ENCODE measurements at regions not wholly inside any gene's neighbourhood (a gene's known extent, or its start where the extent isn't known, plus 50 kb on each side); places are given as distances from the start of the nearest gene placed in this dataset.

- no peak overlapping the region for H3K27ac ChIP-seq
- H3K4me1 ChIP-seq = peaks cover 0 to 3% (median 0%) of the 10 kb centered on the region in 3 donors
- ATAC-seq = no peak
- no peaks in the 10 kb centered on the region for H3K36me3 ChIP-seq
- no peak overlapping the region for H3K4me3 ChIP-seq
- TF ChIP-seq EP300 (IDR thresholded peaks at IDR 0.05) = no peak
- TF ChIP-seq POLR2A (IDR thresholded peaks at IDR 0.05) = no peak
- no peak for TF ChIP-seq CTCF (IDR thresholded peaks at IDR 0.05)
- no peaks in the 10 kb centered on the region for H3K9me3 ChIP-seq
- H3K27me3 ChIP-seq = no peaks in the 10 kb centered on the region
- WGBS, 2 donors (ENCODE audit: low coverage in 1 of 2) = 71 to 73% methylated on average over 3 of the region's 4 CpGs
Measured at GRCh38 chr18:56332371-56332770, 306.0 kb downstream of the TXNL1 start.

GRCh38 chr18:56330366-56331110, 307.9 kb downstream of the TXNL1 start:
- no peak for ATAC-seq
- Histone ChIP-seq H3K9me3 (no peaks in the 10 kb centered on the region), H3K27ac (no peak overlapping the region), H3K4me1 (peaks cover 0 to 14% (median 3%) of the 10 kb centered on the region in 3 donors), H3K4me3 (no peak overlapping the region), H3K27me3 (no peaks in the 10 kb centered on the region), H3K36me3 (no peaks in the 10 kb centered on the region)
- TF ChIP-seq CTCF (IDR thresholded peaks at IDR 0.05) (no peak), EP300 (IDR thresholded peaks at IDR 0.05) (no peak), POLR2AphosphoS5 (IDR thresholded peaks at IDR 0.05) (no peak), POLR2A (IDR thresholded peaks at IDR 0.05) (no peak)
- WGBS, 2 donors (ENCODE audit: low coverage in 1 of 2) = 54 to 85% methylated on average over 9 of the region's 9 CpGs

- 80 to 92% methylated on average over 1 of the region's 1 CpG for WGBS, 2 donors (ENCODE audit: low coverage in 1 of 2)
- no peaks in the 10 kb centered on the region for H3K36me3 ChIP-seq
- ATAC-seq = no peak
Measured at GRCh38 chr18:56329536-56329935, 308.9 kb downstream of the TXNL1 start.

GRCh38 chr18:56327191-56327885, 311.1 kb downstream of the TXNL1 start:
- Histone ChIP-seq H3K9me3 (no peaks in the 10 kb centered on the region), H3K27me3 (no peaks in the 10 kb centered on the region), H3K36me3 (no peaks in the 10 kb centered on the region), H3K4me1 (peaks cover 0 to 14% (median 3%) of the 10 kb centered on the region in 3 donors), H3K4me3 (no peak overlapping the region), H3K27ac (no peak overlapping the region)
- 7 to 49% methylated on average over 5 to 7 of the region's 7 CpGs for WGBS, 2 donors (ENCODE audit: low coverage in 1 of 2)
- TF ChIP-seq POLR2AphosphoS5 (IDR thresholded peaks at IDR 0.05) (no peak), CTCF (IDR thresholded peaks at IDR 0.05) (no peak), POLR2A (IDR thresholded peaks at IDR 0.05) (no peak), EP300 (IDR thresholded peaks at IDR 0.05) (no peak)
- no peak for ATAC-seq

More at GRCh38 chr18:56329536-56329935, 308.9 kb downstream of the TXNL1 start:
- no peak overlapping the region for H3K4me3 ChIP-seq
- H3K27ac ChIP-seq = no peak overlapping the region
- H3K4me1 ChIP-seq = peaks cover 0 to 14% (median 3%) of the 10 kb centered on the region in 3 donors
- no peaks in the 10 kb centered on the region for H3K9me3 ChIP-seq
- H3K27me3 ChIP-seq = no peaks in the 10 kb centered on the region
- no peak for TF ChIP-seq EP300 (IDR thresholded peaks at IDR 0.05)
- TF ChIP-seq POLR2A (IDR thresholded peaks at IDR 0.05) = no peak
- no peak for TF ChIP-seq POLR2AphosphoS5 (IDR thresholded peaks at IDR 0.05)
- no peak for TF ChIP-seq CTCF (IDR thresholded peaks at IDR 0.05)

Data from gastroesophageal sphincter (tissue), 4 donors.